HG03439 (cell line): ENCODE measurements at regions not wholly inside any gene's neighbourhood (a gene's known extent, or its start where the extent isn't known, plus 50 kb on each side); places are given as distances from the start of the nearest gene placed in this dataset.

ENCODE experiments used
- ATAC-seq: cut with Tn5 transposase; IDR thresholded peaks from one replicate; pipeline ENCODE4 v1.9.1; 2021; ENCODE audit warnings: mild to moderate bottlenecking, moderate library complexity; ENCODE audit not compliant: unreplicated experiment

- ATAC-seq: no peak
Measured at GRCh38 chr5:8944005-8944404, 601.9 kb downstream of the SEMA5A start.

DNA sequence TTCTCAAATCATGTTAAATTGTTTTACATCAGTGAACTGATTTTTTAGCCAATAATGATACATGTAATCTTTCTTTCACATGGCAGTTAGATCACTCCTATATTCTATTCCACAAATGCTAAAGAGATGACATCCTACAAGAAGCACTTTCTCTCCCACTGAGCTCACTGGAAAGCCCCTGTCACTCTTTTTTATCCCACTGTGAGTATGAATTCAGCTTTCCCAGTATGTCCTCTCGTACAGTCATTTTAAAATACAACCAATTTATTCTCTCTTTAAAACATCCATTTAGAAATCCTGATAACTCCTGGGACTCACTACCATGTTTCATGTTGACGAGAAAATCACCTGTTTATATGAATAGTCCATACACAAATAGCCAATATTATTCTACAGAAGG, 599.9 kb downstream of the SEMA5A start:
- ATAC-seq: no peak

DNA sequence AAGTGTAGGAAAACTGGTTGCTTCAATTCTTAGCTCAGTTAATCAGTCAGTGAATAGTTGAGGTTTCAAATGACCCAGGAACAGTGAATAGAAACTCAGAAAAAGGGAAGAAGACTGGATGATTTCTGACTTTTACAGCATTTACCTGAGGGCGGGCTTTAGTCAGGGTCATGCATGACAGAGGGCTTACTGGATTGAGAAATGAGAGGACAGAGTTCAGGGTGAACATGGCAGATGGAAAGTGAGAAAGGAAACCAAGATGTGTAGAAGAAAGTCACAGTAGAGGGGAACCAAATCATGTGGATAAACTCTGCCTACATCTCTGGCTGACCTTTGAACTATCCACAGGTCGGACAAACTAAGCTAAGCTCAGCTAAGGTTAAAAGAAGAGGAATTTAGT, 596.0 kb downstream of the SEMA5A start:
- ATAC-seq: peak; percentile 74

GRCh38 chr5:8952147-8952546, 593.7 kb downstream of the SEMA5A start:
- ATAC-seq: no peak

DNA sequence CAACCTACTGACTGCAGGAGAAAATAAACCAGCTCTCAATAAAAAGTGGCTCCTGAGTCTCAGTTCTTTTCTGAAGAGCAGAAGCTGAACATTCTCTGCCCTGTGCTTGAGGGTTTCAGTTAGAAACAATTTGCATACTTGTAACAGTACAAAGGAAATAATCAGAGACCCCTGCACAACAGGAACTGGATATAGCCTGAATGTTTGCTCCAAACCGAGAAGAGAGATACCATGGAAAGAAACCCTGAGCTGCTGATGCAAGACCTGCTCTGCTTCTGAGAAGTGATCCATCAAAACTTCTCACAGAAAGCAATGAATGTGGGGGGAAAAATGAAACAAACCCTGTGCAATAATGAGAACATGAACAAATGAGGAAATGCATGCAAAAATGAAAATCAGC, 592.9 kb downstream of the SEMA5A start:
- ATAC-seq: no peak

DNA sequence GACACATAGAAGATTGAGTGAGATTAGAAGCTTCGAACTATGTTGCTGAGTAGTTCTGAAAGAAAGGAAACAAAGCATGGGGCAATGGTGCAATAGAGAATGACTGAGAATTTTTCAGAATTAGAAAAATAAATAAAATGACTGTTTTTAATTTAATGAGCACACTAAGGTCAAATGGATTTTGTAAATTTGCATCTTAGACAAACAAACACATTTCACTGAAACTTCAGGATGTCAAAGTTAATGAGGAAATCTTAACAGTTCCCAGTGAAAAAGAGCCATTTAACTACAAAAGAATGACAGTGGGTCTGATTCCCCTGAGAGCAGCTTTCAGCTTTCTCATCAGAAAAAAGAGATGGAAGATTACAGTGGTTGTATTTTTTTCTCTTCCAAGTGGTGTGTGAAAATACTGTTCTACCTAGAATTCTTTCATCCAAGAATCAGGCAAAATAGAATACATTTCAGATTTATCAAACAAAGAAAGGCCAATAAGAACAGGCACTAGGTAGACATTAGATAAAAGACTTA, 591.9 kb downstream of the SEMA5A start:
- no peak for ATAC-seq

DNA sequence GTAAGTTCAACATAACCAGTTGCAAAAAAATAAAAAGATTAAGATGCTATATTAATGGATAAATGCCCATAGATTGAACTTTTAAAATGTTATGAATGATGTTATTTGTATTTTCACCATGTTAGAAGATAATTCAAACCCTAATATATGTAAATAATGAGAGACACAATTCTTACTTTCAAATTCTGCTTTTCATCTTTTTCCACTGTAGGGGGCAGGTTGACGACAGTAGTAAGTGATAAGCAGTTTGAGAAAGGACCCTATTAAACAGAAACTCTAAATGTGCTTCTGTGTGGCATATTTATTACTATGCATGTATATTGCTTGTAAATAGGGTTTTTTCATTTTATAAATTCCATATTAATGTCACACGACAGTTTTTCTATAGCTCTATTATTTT, 591.1 kb downstream of the SEMA5A start:
- ATAC-seq: no peak

- ATAC-seq: no peak
Measured at GRCh38 chr5:8956659-8957058, 589.2 kb downstream of the SEMA5A start.

DNA sequence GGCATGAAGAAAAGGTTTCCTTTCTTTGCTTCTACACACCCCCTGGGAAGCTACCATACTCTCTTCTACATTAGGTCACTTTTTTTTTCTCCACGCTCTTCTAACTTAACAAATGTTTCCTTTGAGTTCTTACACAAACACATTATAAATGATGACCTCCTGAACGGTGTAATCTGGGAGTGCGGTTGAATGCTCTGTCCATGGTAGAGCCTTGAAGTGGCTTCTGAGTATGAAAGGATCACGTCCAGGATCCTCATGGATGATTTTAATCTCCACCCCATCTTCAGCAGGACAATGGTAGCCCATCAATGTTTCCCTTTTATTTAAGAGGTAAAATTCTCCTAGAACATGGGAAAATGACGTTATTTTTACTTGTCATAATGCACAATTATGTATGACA, 587.3 kb downstream of the SEMA5A start:
- ATAC-seq: no peak

DNA sequence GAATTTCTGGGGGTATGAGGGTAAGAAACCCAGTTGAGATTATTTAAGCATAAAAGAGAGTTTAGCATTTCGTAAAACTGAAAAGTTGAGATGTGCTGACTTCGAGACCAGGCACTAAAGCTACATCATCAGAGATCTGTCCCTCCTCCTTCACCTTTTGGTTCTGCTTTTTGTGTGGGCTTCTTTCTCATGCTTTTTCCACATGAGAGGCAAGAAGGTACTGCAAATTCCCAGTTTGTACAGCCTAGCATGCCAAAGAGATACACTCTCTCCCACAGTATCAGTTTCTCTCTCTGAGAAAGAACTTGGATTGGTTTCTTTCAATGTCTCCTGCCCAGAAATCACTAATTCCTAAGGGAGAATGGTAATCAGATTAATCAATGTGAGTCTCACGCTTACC, 584.7 kb downstream of the SEMA5A start:
- no peak for ATAC-seq

DNA sequence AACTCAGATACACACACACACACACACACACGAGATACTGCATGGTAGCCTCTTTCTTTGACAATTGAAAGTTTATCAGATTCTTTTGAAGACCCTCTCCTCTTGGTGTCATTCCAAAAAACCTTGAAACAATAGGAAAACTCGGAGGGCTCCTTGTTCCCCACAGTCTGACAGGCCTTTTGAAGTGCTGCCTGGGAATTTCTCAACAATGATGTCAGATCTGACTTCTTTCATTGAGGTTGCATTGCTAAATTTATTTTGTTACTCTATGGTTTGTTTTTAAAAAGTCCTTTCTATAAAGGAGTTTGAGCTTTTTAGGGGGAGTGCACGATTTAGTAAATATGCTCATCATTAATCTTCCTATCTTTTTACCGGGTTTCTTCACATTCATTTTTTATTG, 583.9 kb downstream of the SEMA5A start:
- no peak for ATAC-seq

DNA sequence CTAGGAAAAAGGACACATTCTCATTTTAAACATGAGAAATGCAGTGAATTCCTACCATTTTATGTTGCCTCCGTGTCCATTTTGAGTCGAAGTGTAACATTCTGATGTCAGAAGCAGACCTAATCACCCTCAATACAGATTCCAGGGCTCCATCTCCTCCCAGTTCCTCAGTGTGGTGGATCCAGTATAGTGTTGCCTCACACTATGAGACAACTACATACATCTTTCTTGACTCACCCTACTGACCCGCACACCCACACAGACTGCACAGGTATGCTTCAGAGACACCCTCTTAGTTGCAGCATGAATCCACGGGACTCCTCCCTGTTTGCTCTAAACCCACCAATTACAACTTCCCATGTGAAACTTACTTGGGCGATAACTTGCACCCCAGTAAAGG, 564.9 kb downstream of the SEMA5A start:
- ATAC-seq: no peak

- ATAC-seq: no peak
Measured at GRCh38 chr5:8981496-8981895, 564.4 kb downstream of the SEMA5A start.

- ATAC-seq: no peak
Measured at GRCh38 chr5:8984386-8984785, 561.5 kb downstream of the SEMA5A start.
